Choroid plexus epithelial cell (primary cell): ENCODE measurements at regions not wholly inside any gene's neighbourhood (a gene's known extent, or its start where the extent isn't known, plus 50 kb on each side); places are given as distances from the start of the nearest gene placed in this dataset.

Source experiments
- DNase-seq: peaks from one replicate; pipeline ENCODE4 v3.0.0-alpha.2; 2010; ENCODE audit warnings: low read depth
- H3K4me3 ChIP-seq: 2 replicates; pipeline ENCODE4 v1.5.1; 2011; ENCODE audit warnings: low read depth, mild to moderate bottlenecking, control low read depth, low read length, moderate library complexity
- CTCF ChIP-seq: conservative IDR thresholded peaks from 2 replicates; pipeline ENCODE4 v1.5.1; 2011; ENCODE audit warnings: low read depth, mild to moderate bottlenecking, control low read depth, inconsistent platforms, low read length, moderate library complexity

- H3K4me3 ChIP-seq: no peak overlapping the region
- no peak for TF ChIP-seq CTCF
- no peak for DNase-seq
Measured at GRCh38 chrX:82161195-82161594, 959.3 kb downstream of the SH3BGRL start.

GRCh38 chrX:82163701-82164100 is 961.8 kb downstream of the SH3BGRL start:
- no peak for DNase-seq

GRCh38 chrX:82196866-82197265 is 995.0 kb downstream of the SH3BGRL start:
- DNase-seq: no peak
- TF ChIP-seq CTCF: no peak
- no peak overlapping the region for H3K4me3 ChIP-seq

More at GRCh38 chrX:82163701-82164100, 961.8 kb downstream of the SH3BGRL start:
- TF ChIP-seq CTCF: no peak
- H3K4me3 ChIP-seq: no peak overlapping the region

- H3K4me3 ChIP-seq: no peak overlapping the region
- TF ChIP-seq CTCF: no peak
- no peak for DNase-seq
Measured at GRCh38 chrX:82208975-82209374, 1007.1 kb downstream of the SH3BGRL start.

- H3K4me3 ChIP-seq: no peak overlapping the region
- no peak for TF ChIP-seq CTCF
- DNase-seq: peak; percentile 24
Measured at GRCh38 chrX:82218361-82218760, 1016.5 kb downstream of the SH3BGRL start.

GRCh38 chrX:82219129-82219528 is 1017.2 kb downstream of the SH3BGRL start:
- DNase-seq: no peak
- no peak overlapping the region for H3K4me3 ChIP-seq
- TF ChIP-seq CTCF: no peak

GRCh38 chrX:82224961-82225360 is 1023.1 kb downstream of the SH3BGRL start:
- no peak for TF ChIP-seq CTCF

More at GRCh38 chrX:82224961-82225360, 1023.1 kb downstream of the SH3BGRL start:
- H3K4me3 ChIP-seq: no peak overlapping the region
- no peak for DNase-seq
